ENCODE measurements at regions not wholly inside any gene's neighbourhood (a gene's known extent, or its start where the extent isn't known, plus 50 kb on each side); places are given as distances from the start of the nearest gene placed in this dataset.

DNA sequence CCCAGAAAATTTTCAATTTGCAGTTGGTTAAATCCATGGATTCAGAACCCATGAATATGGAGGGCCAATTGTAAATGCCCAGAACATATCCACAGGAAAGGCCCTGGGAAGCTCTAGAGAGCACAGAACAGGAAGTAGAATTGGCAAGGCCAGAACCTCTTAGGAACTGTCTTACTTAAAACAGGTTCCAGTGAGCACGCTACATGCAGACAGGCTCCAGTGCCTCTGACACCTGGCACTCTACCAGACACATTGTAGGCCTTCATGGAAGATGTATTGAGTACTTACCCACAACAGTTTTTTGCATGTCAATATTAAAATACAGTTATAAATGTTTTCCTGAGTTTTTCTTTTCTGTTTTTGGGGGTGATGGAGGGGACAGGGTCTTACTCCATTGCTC is 188.2 kb upstream of the FRMD6 start:
- TF ChIP-seq ZNF274 (IDR thresholded peaks at IDR 0.05; ENCODE audit: low read depth, low read length) (no peak), YY1 (IDR thresholded peaks at IDR 0.05; ENCODE audit: insufficient read depth, insufficient read length) (no peak), SUZ12 (IDR thresholded peaks at IDR 0.05; ENCODE audit: extremely low read depth, insufficient read depth, insufficient read length) (no peak)
